ENCODE measurements at regions not wholly inside any gene's neighbourhood (a gene's known extent, or its start where the extent isn't known, plus 50 kb on each side); places are given as distances from the start of the nearest gene placed in this dataset.
"Not testable (repeated sequence)": the region's sequence is repeated elsewhere in the genome, so short reads cannot be mapped to it uniquely, and the experiment has no call there.

- no peak for DNase-seq
Observed at GRCh38 chr10:101280511-101280910, 51.2 kb upstream of the LBX1 start.

GRCh38 chr10:101280921-101281320 lies 51.7 kb upstream of the LBX1 start:
- not testable (repeated sequence) for DNase-seq

DNA sequence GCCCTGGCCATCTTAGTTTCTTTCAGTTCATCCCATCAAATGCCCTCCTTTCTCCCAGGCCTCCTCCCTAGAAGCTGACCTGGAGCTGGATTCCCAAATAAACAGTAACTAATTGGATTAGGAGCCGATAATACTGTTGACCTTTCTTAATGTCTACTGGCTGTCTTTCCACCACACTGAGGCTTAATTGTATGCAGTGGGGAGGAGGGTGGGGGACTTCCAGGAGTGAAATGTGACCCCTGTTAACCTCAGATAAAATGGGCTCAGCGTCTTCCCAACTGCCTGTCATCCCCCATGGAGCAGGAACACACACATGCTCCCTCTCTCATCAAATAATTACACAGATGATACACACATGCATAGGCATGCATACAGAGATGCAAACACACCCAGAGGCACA lies 53.7 kb upstream of the LBX1 start:
- no peak for DNase-seq

GRCh38 chr10:101283762-101284100 lies 54.5 kb upstream of the LBX1 start:
- no peak for DNase-seq

DNA sequence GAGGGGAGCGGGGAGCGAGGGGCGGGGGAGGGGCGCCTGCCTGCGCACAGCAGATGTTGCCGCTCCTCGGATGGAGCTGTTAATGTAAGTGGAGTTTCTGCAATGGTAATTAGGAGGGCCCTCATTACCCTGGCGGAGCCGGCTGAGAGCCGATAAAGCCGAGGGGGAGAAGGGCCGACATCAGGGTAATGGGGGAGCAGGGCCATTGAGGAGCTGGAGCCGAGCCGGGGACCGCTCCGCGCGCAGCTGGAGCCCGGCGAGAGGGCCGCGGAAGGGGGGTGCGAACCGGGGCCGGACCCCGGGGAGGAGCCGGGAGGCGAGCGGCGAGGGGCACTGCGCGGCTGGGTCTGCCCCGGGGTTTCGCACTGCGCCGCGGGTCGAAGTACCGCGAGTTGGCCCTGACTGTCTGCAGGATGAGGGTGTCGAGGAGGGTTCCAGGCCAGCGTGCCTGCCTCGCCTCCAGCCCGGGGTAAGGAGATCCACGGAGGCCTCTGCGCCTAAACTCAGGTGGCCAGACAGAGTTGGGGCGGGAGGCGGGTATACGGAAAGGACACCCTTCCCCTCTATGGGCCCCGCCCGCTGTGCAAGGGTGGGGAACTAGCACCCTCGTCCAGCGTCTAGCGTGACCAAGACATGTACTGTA lies 55.0 kb upstream of the LBX1 start:
- DNase-seq: no peak

GRCh38 chr10:101284744-101285463 lies 55.6 kb upstream of the LBX1 start:
- no peak for DNase-seq

GRCh38 chr10:101285519-101286070 lies 56.3 kb upstream of the LBX1 start:
- DNase-seq: no peak

GRCh38 chr10:101286248-101287046 lies 57.2 kb upstream of the LBX1 start:
- DNase-seq: no peak

DNA sequence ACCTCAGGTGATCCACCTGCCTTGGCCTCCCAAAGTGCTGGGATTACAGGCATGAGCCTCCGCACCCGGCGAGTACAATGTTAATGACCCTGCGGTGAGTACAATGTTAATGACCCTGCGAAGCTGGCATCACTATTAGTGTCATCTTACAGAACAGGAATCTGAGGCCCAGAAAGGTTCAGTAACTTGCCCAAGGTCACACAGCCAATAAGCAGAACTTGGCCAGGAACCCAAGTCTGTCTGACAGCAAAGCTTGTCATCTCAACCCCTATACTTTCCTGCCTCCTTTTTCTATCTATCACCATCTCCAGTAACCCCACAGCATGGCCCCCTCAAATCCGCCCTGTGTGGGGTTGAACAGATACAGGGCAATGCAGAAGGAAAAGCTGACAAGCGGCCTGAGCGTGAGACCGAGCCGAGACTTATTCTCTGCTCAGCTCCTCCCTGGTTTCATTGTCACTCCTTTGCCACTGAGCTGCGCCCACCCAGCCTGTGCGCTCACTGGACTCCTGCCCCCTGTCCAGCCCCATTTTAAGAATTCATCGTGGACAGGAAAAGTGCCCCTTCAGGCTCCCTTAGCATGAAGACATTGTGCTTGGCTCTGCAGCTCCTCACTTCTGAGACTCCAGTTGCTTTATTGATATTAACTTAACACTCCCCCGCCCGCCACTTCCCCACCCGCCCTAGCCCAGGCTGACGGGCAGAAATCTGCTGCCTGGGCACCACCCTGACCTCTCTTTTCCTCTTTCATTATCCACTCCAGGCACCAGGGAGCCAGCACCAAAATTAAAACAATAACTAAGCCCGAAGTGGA lies 58.1 kb upstream of the LBX1 start:
- DNase-seq: no peak

DNA sequence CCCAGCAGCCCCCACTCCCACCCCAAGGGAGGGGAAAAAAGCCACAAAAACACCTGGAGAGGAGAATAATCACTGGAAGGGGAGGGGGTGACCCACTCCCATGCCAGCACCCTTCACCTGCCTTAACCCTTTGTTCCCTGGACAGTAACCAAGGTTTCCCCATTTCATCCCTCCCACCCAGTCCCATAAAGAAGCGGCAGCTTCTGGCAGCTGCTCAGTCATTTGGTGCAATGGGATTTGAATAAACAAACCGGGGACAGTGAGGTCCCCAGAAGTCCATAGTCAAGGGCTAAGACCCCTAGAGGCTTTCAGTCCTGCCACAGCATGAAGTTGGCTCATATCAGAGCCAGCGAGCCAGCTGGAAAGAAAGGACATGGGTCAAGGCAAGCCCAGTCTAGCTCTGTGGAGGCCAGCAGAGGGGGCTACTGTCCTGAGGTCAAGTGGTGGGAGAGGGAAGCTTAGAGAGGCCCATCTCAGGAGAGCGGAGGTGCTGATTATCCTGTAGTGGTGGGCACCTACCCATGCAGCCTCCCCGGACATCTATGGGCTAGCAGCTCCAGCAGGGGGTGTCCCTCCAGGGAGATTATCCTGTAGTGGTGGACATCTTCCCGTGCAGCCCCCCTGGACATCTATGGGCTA lies 58.9 kb upstream of the LBX1 start:
- no peak for DNase-seq

- DNase-seq: no peak
Observed at GRCh38 chr10:101289541-101289940, 60.3 kb upstream of the LBX1 start.

- no peak for DNase-seq
Observed at GRCh38 chr10:101290431-101290830, 61.2 kb upstream of the LBX1 start.

GRCh38 chr10:101290881-101291280 lies 61.6 kb upstream of the LBX1 start:
- DNase-seq: no peak

GRCh38 chr10:101291331-101292193 lies 62.3 kb upstream of the LBX1 start:
- peak; percentile 43 for DNase-seq

DNA sequence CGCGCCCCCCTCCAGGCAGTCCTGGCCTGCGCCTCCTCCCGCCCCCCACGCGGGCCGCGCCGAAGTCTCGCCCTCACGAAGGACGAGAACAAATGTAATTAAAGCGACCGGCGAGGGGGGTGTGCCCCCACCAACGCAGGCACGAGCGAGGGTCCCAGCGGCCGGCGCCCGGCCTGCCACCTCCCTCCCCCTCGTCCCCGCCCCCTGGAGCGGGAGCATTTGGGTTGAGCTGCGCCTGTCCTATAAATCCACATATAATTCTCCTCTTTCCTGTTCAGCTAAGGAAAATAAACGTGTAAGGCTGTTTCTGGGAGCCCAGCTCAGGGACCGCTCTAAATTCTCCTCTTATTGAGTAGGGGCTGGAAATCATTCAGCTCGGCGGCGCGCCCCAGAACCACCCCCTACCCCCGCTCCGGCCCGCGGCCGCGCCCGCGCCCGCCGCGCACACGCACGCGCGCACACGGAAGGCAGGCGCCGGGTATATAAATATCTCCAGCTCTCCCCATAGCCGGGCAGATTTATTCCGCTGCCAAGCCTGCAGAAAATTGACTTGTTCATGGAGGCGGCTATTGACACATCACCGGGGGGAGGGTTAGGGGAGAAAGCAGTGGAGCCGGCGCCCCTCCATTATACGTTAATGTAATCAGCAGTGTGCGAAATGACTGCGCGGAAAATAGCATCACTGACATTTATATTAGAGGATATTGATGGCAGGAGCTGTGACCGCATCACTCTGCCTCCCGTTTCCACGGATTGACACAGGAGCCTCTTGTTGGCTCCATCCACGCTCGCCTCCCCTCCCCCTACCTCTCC lies 61.6 kb upstream of the BTRC start:
- no peak for DNase-seq

- no peak for DNase-seq
Observed at GRCh38 chr10:101293007-101293723, 60.8 kb upstream of the BTRC start.

- DNase-seq: no peak
Observed at GRCh38 chr10:101294109-101294508, 59.9 kb upstream of the BTRC start.

DNA sequence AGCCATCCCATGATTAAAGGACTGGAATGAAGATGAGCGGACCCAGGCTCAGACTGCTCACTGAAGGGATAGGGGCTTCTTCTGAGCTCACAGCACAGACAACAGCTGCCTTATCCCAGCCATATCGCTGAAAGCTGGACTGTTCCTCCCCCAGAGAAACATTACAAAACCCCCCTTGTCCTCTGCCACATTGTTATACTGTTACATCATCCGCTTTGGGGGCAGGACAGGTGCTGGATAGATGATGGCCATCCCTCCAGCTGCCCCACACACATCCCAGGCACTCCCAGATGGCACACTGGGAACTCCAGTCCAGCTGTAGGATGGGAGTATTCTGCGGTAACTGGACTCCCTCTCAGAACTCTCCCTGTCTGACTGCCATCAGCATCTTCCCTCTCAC lies 58.7 kb upstream of the BTRC start:
- DNase-seq: no peak

DNA sequence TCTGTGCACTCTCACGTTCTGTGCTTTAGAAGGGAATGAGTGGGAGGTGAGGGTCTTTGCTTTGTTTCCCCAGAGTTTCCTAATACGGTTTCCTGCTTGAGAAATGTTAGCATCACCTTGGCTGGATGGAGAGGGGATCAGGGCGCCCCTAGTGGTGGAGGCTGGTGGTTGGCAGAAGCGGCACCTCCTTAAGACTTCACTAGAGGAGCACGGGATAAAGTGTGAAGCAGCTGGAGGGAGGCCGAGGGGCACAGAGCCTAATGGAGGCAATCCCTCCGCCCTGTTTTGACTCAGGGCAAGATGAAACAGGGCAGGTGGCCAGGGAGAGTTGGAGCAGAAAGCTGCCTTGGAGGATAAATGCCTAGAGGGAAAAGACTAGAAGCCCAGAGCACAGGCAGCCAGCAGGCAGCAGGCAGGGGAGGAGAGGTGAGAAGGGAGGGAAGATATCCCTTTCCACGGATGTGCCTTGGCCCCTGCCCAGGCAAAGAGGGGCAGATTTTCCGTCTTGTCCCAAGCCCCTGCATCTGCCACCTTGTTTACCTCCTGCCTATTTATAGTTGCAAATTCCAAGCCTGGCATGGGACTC lies 56.0 kb upstream of the BTRC start:
- peak; percentile 65 for DNase-seq
